B cell (primary cell): ENCODE measurements at regions not wholly inside any gene's neighbourhood (a gene's known extent, or its start where the extent isn't known, plus 50 kb on each side); places are given as distances from the start of the nearest gene placed in this dataset.

Experiments
- ATAC-seq: fragments of 200-7000 bp; cut with Tn5 transposase; one replicate; pipeline ENCODE4 v1.10.0; 2021; ENCODE audit warnings: low read depth, mild to moderate bottlenecking, moderate number of reproducible peaks, moderate library complexity
- CTCF ChIA-PET: fragments of 350-600 bp; sonication (Branson Sonifier 250); formaldehyde crosslinking; loops from one replicate; lab custom pipeline; 2021; ENCODE audit warnings: antibody characterized with exemption, inconsistent platforms; lab: Charles Lee
- POLR2A ChIA-PET: fragments of 350-600 bp; sonication (Branson Sonifier 250); formaldehyde crosslinking; loops from one replicate; lab custom pipeline; 2021; ENCODE audit warnings: antibody characterized with exemption; lab: Charles Lee
- DNase-seq: peaks from one replicate; pipeline ENCODE4 v3.0.0; 2013
- H2AFZ ChIP-seq: 2 replicates; pipeline ENCODE4 v1.6.1; 2012; ENCODE audit warnings: mild to moderate bottlenecking, low read depth, low read length; ENCODE audit not compliant: insufficient read depth, poor library complexity, severe bottlenecking
- H3K27ac ChIP-seq, 2 donors: 1 replicate in 1 of 2; 2 replicates in 1 of 2; pipeline ENCODE4 v1.5.1; 2012 to 2013; ENCODE audit warnings: low read length in 2 of 2, mild to moderate bottlenecking in 2 of 2, moderate library complexity in 1 of 2
- H3K27me3 ChIP-seq, 4 experiments: fragments of 200-600 bp in 1 of 4; sonication (generic) in 1 of 4; replicated peaks in 1 of 4; 1 replicate in 2 of 4; 2 replicates in 2 of 4; pipeline versions ENCODE4 v1.6.1 to v1.7.0; 2013 to 2016; ENCODE audit warnings: low read length in 3 of 4, mild to moderate bottlenecking in 2 of 4, mixed read lengths in 1 of 4, moderate library complexity in 1 of 4; ENCODE audit not compliant: insufficient read depth in 4 of 4, control insufficient read depth in 3 of 4; ENCODE audit errors: control extremely low read depth in 1 of 4
- H3K36me3 ChIP-seq, 2 experiments: replicated peaks in 1 of 2; 1 replicate in 1 of 2; 2 replicates in 1 of 2; pipeline versions ENCODE4 v1.6.1 to v1.7.1; 2013; ENCODE audit warnings: low read length in 1 of 2; ENCODE audit not compliant: insufficient read depth in 2 of 2, control insufficient read depth in 1 of 2; ENCODE audit errors: control extremely low read depth in 1 of 2, extremely low read depth in 1 of 2
- H3K4me1 ChIP-seq, 2 donors: fragments of 200-600 bp in 1 of 2; sonication (generic) in 1 of 2; 1 replicate in 1 of 2; 2 replicates in 1 of 2; pipeline versions ENCODE4 v1.5.1 to v1.6.1; 2013 to 2017; ENCODE audit warnings: low read length in 2 of 2; ENCODE audit not compliant: control insufficient read depth in 2 of 2, insufficient read depth in 2 of 2
- H3K4me2 ChIP-seq: replicated peaks from 2 replicates; pipeline ENCODE3; 2012; ENCODE audit warnings: mild to moderate bottlenecking, low read depth, low read length; ENCODE audit not compliant: poor library complexity, severe bottlenecking
- H3K4me3 ChIP-seq, 5 experiments: fragments of 200-600 bp in 1 of 5; sonication (generic) in 1 of 5; 1 replicate in 3 of 5; 2 replicates in 2 of 5; pipeline versions ENCODE4 v1.5.1 to v1.7.0; 2011 to 2016; ENCODE audit warnings: low read length in 4 of 5, mild to moderate bottlenecking in 4 of 5, low read depth in 2 of 5, control low read depth in 1 of 5, moderate library complexity in 1 of 5; ENCODE audit not compliant: insufficient read depth in 1 of 5; ENCODE audit errors: control extremely low read depth in 1 of 5, extremely low read depth in 1 of 5
- H3K79me2 ChIP-seq: fragments of 200-600 bp; sonication (generic); one replicate; pipeline ENCODE4 v1.6.0; 2016; ENCODE audit warnings: low read length; ENCODE audit not compliant: control insufficient read depth, insufficient read depth
- H3K9ac ChIP-seq: fragments of 200-600 bp; sonication (generic); 2 replicates; pipeline ENCODE4 v1.6.1; 2017; ENCODE audit warnings: mild to moderate bottlenecking, low read length, moderate library complexity
- H3K9me3 ChIP-seq, 3 donors: one replicate each; pipeline versions ENCODE4 v1.6.1 to v1.7.1; 2013; ENCODE audit warnings: low read length in 2 of 3; ENCODE audit not compliant: control insufficient read depth in 2 of 3, insufficient read depth in 1 of 3; ENCODE audit errors: control extremely low read depth in 1 of 3
- H4K20me1 ChIP-seq: 2 replicates; pipeline ENCODE4 v1.6.0; 2012; ENCODE audit warnings: mild to moderate bottlenecking, low read length; ENCODE audit not compliant: insufficient read depth, control insufficient read depth, poor library complexity, severe bottlenecking
- H3K27ac Mint-ChIP-seq: one replicate; pipeline ENCODE4 v1.8.0; 2021; ENCODE audit warnings: mixed read lengths
- H3K27me3 Mint-ChIP-seq: one replicate; pipeline ENCODE4 v1.8.0; 2021; ENCODE audit warnings: mixed read lengths
- H3K4me1 Mint-ChIP-seq: one replicate; pipeline ENCODE4 v1.8.0; 2021; ENCODE audit warnings: mixed read lengths
- H3K4me3 Mint-ChIP-seq: one replicate; pipeline ENCODE4 v1.8.0; 2021; ENCODE audit warnings: mixed read lengths
- H3K9me3 Mint-ChIP-seq: one replicate; pipeline ENCODE4 v1.8.0; 2022; ENCODE audit warnings: mixed read lengths; ENCODE audit not compliant: insufficient read depth
- CTCF ChIP-seq: fragments of 200-600 bp; IDR thresholded peaks from one replicate; pipeline ENCODE4 v1.8.0; 2022; ENCODE audit warnings: antibody characterized with exemption, mild to moderate bottlenecking
- EZH2 ChIP-seq: IDR thresholded peaks from 2 replicates; pipeline ENCODE4 v1.6.1; 2012; ENCODE audit warnings: borderline replicate concordance, low read depth, mild to moderate bottlenecking, moderate library complexity, low read length; ENCODE audit not compliant: insufficient read depth, poor library complexity, severe bottlenecking
- WGBS: methylation state at CpG from one replicate; pipeline ENCODE4 v1.1.5; 2013; ENCODE audit warnings: missing lambda C conversion rate; ENCODE audit not compliant: insufficient coverage; 5-methylcytosine and 5-hydroxymethylcytosine counted together
- intact Hi-C: fragments of 100-400 bp; cut with micrococcal nuclease; formaldehyde crosslinking; loops from one replicate; pipeline ENCODE4 v1.10.0; 2022

GRCh38 chr2:175404839-175405238 is 223.3 kb upstream of the ATP5MC3 start:
- Histone ChIP-seq H3K4me2 (no peak overlapping the region), H3K27ac (no peak overlapping the region), H3K27me3 (no peaks in the 10 kb centered on the region), H3K79me2 (no peaks in the 10 kb centered on the region), H2AFZ (no peak overlapping the region), H3K4me3 (no peak overlapping the region), H3K9ac (no peak overlapping the region), H4K20me1 (no peaks in the 10 kb centered on the region), H3K4me1 (no peaks in the 10 kb centered on the region), H3K9me3 (no peaks in the 10 kb centered on the region), H3K36me3 (no peaks in the 10 kb centered on the region)
- no peaks in the 10 kb centered on the region for H3K4me1 Mint-ChIP-seq
- ChIA-PET POLR2A (no interaction called here), CTCF (no interaction called here)
- WGBS, result no CpG with 5 or more reads among the region's 1 CpG
- no peak overlapping the region for H3K27ac Mint-ChIP-seq
- no peak overlapping the region for H3K4me3 Mint-ChIP-seq
- TF ChIP-seq CTCF, result no peak
- no peak for TF ChIP-seq EZH2
- no peak for ATAC-seq
- peaks cover 3% of the 10 kb centered on the region for H3K27me3 Mint-ChIP-seq
- H3K9me3 Mint-ChIP-seq, result no peaks in the 10 kb centered on the region
- DNase-seq, result no peak
- intact Hi-C loops, result no loop called here

- no peak overlapping the region for H3K4me3 ChIP-seq
- Mint-ChIP-seq H3K4me1 (no peaks in the 10 kb centered on the region), H3K9me3 (no peaks in the 10 kb centered on the region), H3K4me3 (no peak overlapping the region), H3K27ac (no peak overlapping the region), H3K27me3 (peaks cover 3% of the 10 kb centered on the region)
- POLR2A ChIA-PET, result no interaction called here
- no peak for ATAC-seq
- H3K36me3 ChIP-seq, result no peaks in the 10 kb centered on the region
- H3K27ac ChIP-seq, result no peak overlapping the region
- H3K9me3 ChIP-seq, result no peaks in the 10 kb centered on the region
- intact Hi-C loops, result no loop called here
- TF ChIP-seq CTCF, result no peak
- TF ChIP-seq EZH2, result no peak
- H3K4me1 ChIP-seq, result no peaks in the 10 kb centered on the region
- H3K79me2 ChIP-seq, result no peaks in the 10 kb centered on the region
- H3K27me3 ChIP-seq, result no peaks in the 10 kb centered on the region
- 90% methylated on average over 1 of the region's 1 CpG for WGBS
- H3K4me2 ChIP-seq, result no peak overlapping the region
- DNase-seq, result no peak
- CTCF ChIA-PET, result no interaction called here
- H2AFZ ChIP-seq, result no peak overlapping the region
- no peak overlapping the region for H3K9ac ChIP-seq
- no peaks in the 10 kb centered on the region for H4K20me1 ChIP-seq
Measured at GRCh38 chr2:175403599-175404221, 222.2 kb upstream of the ATP5MC3 start.
